ENCODE measurements at regions not wholly inside any gene's neighbourhood (a gene's known extent, or its start where the extent isn't known, plus 50 kb on each side); places are given as distances from the start of the nearest gene placed in this dataset.

GRCh38 chr20:60787276-60787675 lies 464.8 kb upstream of the CDH4 start:
- ChIA-PET POLR2A (no interaction called here), CTCF (interaction anchor here (0.6 kb wide), 1 partner anchor 8 kb away, joined by 3 read pairs; no protein-coding TSS in a partner anchor)
- DNase-seq (ENCODE audit: low read depth in 1 of 2, low spot score in 1 of 2) = no peak
- H3K27ac ChIP-seq = no peak overlapping the region
- WGBS (ENCODE audit: missing lambda C conversion rate) = 1% methylated on average over 4 of the region's 4 CpGs
- no peak overlapping the region for H3K4me3 ChIP-seq
- no peak for ATAC-seq
- no peaks in the 10 kb centered on the region for H3K4me1 ChIP-seq
- H3K4me2 ChIP-seq = no peak overlapping the region
- H3K9me3 ChIP-seq = no peaks in the 10 kb centered on the region
- TF ChIP-seq USF2 (IDR thresholded peaks at IDR 0.05) = no peak
- no peak for TF ChIP-seq SREBF2 (IDR thresholded peaks at IDR 0.05)
- TF ChIP-seq EHF (CRISPR knock-in tag; IDR thresholded peaks at IDR 0.05) = no peak
- no peak for TF ChIP-seq CEBPB (IDR thresholded peaks at IDR 0.05)
- TF ChIP-seq EP300 (IDR thresholded peaks at IDR 0.05) = no peak
- TF ChIP-seq ZFP36 (IDR thresholded peaks at IDR 0.05; ENCODE audit: borderline replicate concordance, partially characterized antibody) = no peak
- no peak for TF ChIP-seq REST (IDR thresholded peaks at IDR 0.05)
- TF ChIP-seq KDM1A (IDR thresholded peaks at IDR 0.05; ENCODE audit: low read depth) = no peak
- no peak for TF ChIP-seq BCL3 (IDR thresholded peaks at IDR 0.05)
- TF ChIP-seq ESRRA (IDR thresholded peaks at IDR 0.05; ENCODE audit: borderline replicate concordance, low read length) = no peak
- no peak for FAIRE-seq

GRCh38 chr20:60788070-60788469 lies 464.0 kb upstream of the CDH4 start:
- CTCF ChIA-PET = interaction anchor here (0.6 kb wide), 1 partner anchor 99 kb away, joined by 3 read pairs; no protein-coding TSS in a partner anchor
- POLR2A ChIA-PET = interaction anchor here (0.7 kb wide), 1 partner anchor 20 kb away, joined by 7 read pairs; no protein-coding TSS in a partner anchor
- WGBS (ENCODE audit: missing lambda C conversion rate) = 0% methylated on average over 3 of the region's 3 CpGs

More at GRCh38 chr20:60788070-60788469, 464.0 kb upstream of the CDH4 start:
- no peak overlapping the region for H3K4me3 ChIP-seq
- TF ChIP-seq ATOH8 (CRISPR knock-in tag; IDR thresholded peaks at IDR 0.05; ENCODE audit: low read depth) = no peak
- no peak for TF ChIP-seq EHMT2 (IDR thresholded peaks at IDR 0.05; ENCODE audit: low read depth)
- TF ChIP-seq ELK1 (IDR thresholded peaks at IDR 0.05; ENCODE audit: low read depth, low read length) = no peak
- no peak for TF ChIP-seq MAFK (IDR thresholded peaks at IDR 0.05; ENCODE audit: partially characterized antibody)
- TF ChIP-seq RARB (CRISPR knock-in tag; IDR thresholded peaks at IDR 0.05) = no peak
- no peak for TF ChIP-seq RFX5 (IDR thresholded peaks at IDR 0.05)
- no peak for TF ChIP-seq EP300 (IDR thresholded peaks at IDR 0.05)
- TF ChIP-seq MAZ (IDR thresholded peaks at IDR 0.05; ENCODE audit: borderline replicate concordance, low read depth, low read length) = no peak
- no peak for TF ChIP-seq PBX3 (IDR thresholded peaks at IDR 0.05)
- TF ChIP-seq ZFP36 (IDR thresholded peaks at IDR 0.05; ENCODE audit: borderline replicate concordance, partially characterized antibody) = no peak
- TF ChIP-seq FOSB (CRISPR knock-in tag; IDR thresholded peaks at IDR 0.05) = no peak
- no peak for TF ChIP-seq HDAC2 (IDR thresholded peaks at IDR 0.05)
- ATAC-seq (no peak), DNase-seq (ENCODE audit: low read depth in 1 of 2, low spot score in 1 of 2) (no peak), FAIRE-seq (no peak)
- no peak overlapping the region for H3K4me2 ChIP-seq
- H3K4me1 ChIP-seq = no peaks in the 10 kb centered on the region
- H3K9me3 ChIP-seq = no peaks in the 10 kb centered on the region
- no peak overlapping the region for H3K27ac ChIP-seq
